SK-N-SH (cell line): ENCODE measurements at regions not wholly inside any gene's neighbourhood (a gene's known extent, or its start where the extent isn't known, plus 50 kb on each side); places are given as distances from the start of the nearest gene placed in this dataset.

Experiments
- CHD2 ChIP-seq: fragments of 150-350 bp; IDR thresholded peaks from 2 replicates; pipeline ENCODE4 v1.6.1; 2018; ENCODE audit warnings: low read length; ENCODE audit not compliant: partially characterized antibody
- CTCF ChIP-seq: fragments of 200-600 bp; sonication (generic); IDR thresholded peaks from 2 replicates; pipeline ENCODE4 v1.6.1; 2017; ENCODE audit warnings: antibody characterized with exemption, mild to moderate bottlenecking, moderate library complexity
- EZH2phosphoT487 ChIP-seq: fragments of 200-600 bp; sonication (generic); IDR thresholded peaks from 2 replicates; pipeline ENCODE4 v1.6.1; 2017; ENCODE audit warnings: low read depth, mixed run types, mild to moderate bottlenecking, antibody characterized with exemption, moderate library complexity, borderline replicate concordance
- FOXM1 ChIP-seq: IDR thresholded peaks from 2 replicates; pipeline ENCODE4 v1.4.0; 2012; ENCODE audit warnings: low read depth, mild to moderate bottlenecking
- MXI1 ChIP-seq: IDR thresholded peaks from 2 replicates; pipeline ENCODE4 v1.6.1; 2012; ENCODE audit warnings: mild to moderate bottlenecking, low read depth, low read length, improper control_type of control experiment
- PBX3 ChIP-seq: IDR thresholded peaks from 2 replicates; pipeline ENCODE4; 2012
- POLR2AphosphoS5 ChIP-seq: IDR thresholded peaks from 2 replicates; pipeline ENCODE4 v1.6.1; 2012; ENCODE audit warnings: low read depth, low read length
- RAD21 ChIP-seq: IDR thresholded peaks from 2 replicates; pipeline ENCODE4 v1.6.1; 2012; ENCODE audit warnings: mild to moderate bottlenecking, low read length
- RCOR1 ChIP-seq: fragments of 150-350 bp; IDR thresholded peaks from 2 replicates; pipeline ENCODE4 v1.6.1; 2017; ENCODE audit warnings: antibody characterized with exemption, low read length
- RXRA ChIP-seq: IDR thresholded peaks from 2 replicates; pipeline ENCODE4 v1.4.0; 2012; ENCODE audit warnings: low read depth, mild to moderate bottlenecking, borderline replicate concordance
- TAF1 ChIP-seq: IDR thresholded peaks from 2 replicates; pipeline ENCODE4 v1.6.1; 2012; ENCODE audit warnings: low read depth, mild to moderate bottlenecking, low read length, moderate library complexity, borderline replicate concordance
- USF1 ChIP-seq: IDR thresholded peaks from 2 replicates; pipeline ENCODE4 v1.4.0; 2012; ENCODE audit warnings: low read depth, borderline replicate concordance
- USF2 ChIP-seq: fragments of 150-350 bp; IDR thresholded peaks from 2 replicates; pipeline ENCODE4 v1.6.1; 2017; ENCODE audit warnings: antibody characterized with exemption, low read length, low read depth, borderline replicate concordance
- YY1 ChIP-seq: IDR thresholded peaks from 2 replicates; pipeline ENCODE4 v1.4.0; 2012; ENCODE audit warnings: low read depth, mild to moderate bottlenecking

GRCh38 chr10:21170216-21170615, 273.1 kb upstream of the NEBL start:
- TF ChIP-seq CHD2 (no peak), YY1 (no peak), RXRA (no peak), CTCF (no peak), MXI1 (no peak), PBX3 (no peak), POLR2AphosphoS5 (no peak), EZH2phosphoT487 (no peak), USF1 (no peak), TAF1 (no peak), RCOR1 (no peak), RAD21 (no peak), USF2 (no peak), FOXM1 (no peak)
